Stimulated activated CD4-positive, alpha-beta T cell treated with anti-CD3 and anti-CD28 coated beads, Interleukin-4, amount 100 ng/mL, for 48 hours (primary cell): ENCODE measurements at regions not wholly inside any gene's neighbourhood (a gene's known extent, or its start where the extent isn't known, plus 50 kb on each side); places are given as distances from the start of the nearest gene placed in this dataset.

Experiments used
- DNase-seq, 2 donors: peaks; one replicate each; pipeline ENCODE4 v3.0.0-alpha.2; 2020; ENCODE audit warnings: low read depth in 2 of 2

- DNase-seq = no peak
Measured at GRCh38 chr13:21965095-21965494, 294.2 kb downstream of the FGF9 start.

- DNase-seq = no peak
Measured at GRCh38 chr13:21966014-21966413, 295.1 kb downstream of the FGF9 start.

- DNase-seq = no peak
Measured at GRCh38 chr13:21967871-21968270, 297.0 kb downstream of the FGF9 start.

- no peak for DNase-seq
Measured at GRCh38 chr13:21970172-21970571, 299.3 kb downstream of the FGF9 start.

GRCh38 chr13:21970918-21971317 lies 300.0 kb downstream of the FGF9 start:
- no peak for DNase-seq

GRCh38 chr13:21971662-21972621 lies 301.1 kb downstream of the FGF9 start:
- DNase-seq = no peak

GRCh38 chr13:21973437-21974125 lies 302.7 kb downstream of the FGF9 start:
- peak in 1 of 2 donors; percentile 2 for DNase-seq

- no peak for DNase-seq
Measured at GRCh38 chr13:21974741-21975140, 303.9 kb downstream of the FGF9 start.

- no peak for DNase-seq
Measured at GRCh38 chr13:21976159-21976558, 305.3 kb downstream of the FGF9 start.

GRCh38 chr13:21979161-21979806 lies 308.4 kb downstream of the FGF9 start:
- DNase-seq = no peak

GRCh38 chr13:21980049-21980448 lies 309.2 kb downstream of the FGF9 start:
- DNase-seq = no peak

- DNase-seq = no peak
Measured at GRCh38 chr13:21984156-21984555, 313.3 kb downstream of the FGF9 start.

- no peak for DNase-seq
Measured at GRCh38 chr13:21986602-21987001, 315.7 kb downstream of the FGF9 start.

GRCh38 chr13:21987793-21988192 lies 316.9 kb downstream of the FGF9 start:
- DNase-seq = no peak

- DNase-seq = no peak
Measured at GRCh38 chr13:21988624-21989023, 317.8 kb downstream of the FGF9 start.

GRCh38 chr13:21996049-21996448 lies 325.2 kb downstream of the FGF9 start:
- no peak for DNase-seq

- no peak for DNase-seq
Measured at GRCh38 chr13:21997726-21998125, 326.9 kb downstream of the FGF9 start.

GRCh38 chr13:21998279-21998990 lies 327.6 kb downstream of the FGF9 start:
- DNase-seq = no peak

- DNase-seq = no peak
Measured at GRCh38 chr13:21999666-22000065, 328.8 kb downstream of the FGF9 start.

GRCh38 chr13:22000191-22000590 lies 329.3 kb downstream of the FGF9 start:
- no peak for DNase-seq

- no peak for DNase-seq
Measured at GRCh38 chr13:22001336-22001735, 330.5 kb downstream of the FGF9 start.

GRCh38 chr13:22002893-22003292 lies 332.0 kb downstream of the FGF9 start:
- no peak for DNase-seq
